ENCODE measurements at regions not wholly inside any gene's neighbourhood (a gene's known extent, or its start where the extent isn't known, plus 50 kb on each side); places are given as distances from the start of the nearest gene placed in this dataset.
"Not testable (repeated sequence)": the region's sequence is repeated elsewhere in the genome, so short reads cannot be mapped to it uniquely, and the experiment has no call there.

GRCh38 chr13:72585254-72585653, 142.2 kb downstream of the MZT1 start:
- DNase-seq (ENCODE audit: low spot score), result no peak

DNA sequence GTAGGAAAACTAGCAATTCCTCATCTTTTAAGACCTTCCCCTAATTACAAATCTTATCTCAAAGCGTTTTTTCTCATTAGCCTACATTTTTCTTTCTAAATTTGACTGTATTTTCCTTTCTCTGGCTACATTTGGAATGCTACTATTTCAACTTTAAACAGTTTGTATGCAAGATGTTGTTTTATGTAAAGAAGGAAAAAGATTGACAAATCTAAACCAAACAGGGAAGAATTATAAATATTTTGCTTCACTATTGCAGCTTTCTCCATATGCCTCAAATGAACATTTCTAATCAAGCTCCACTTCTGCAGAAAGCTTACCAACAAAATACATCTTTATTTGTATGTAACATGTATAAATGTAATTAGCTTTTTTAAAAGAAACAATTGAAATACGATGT, 156.2 kb downstream of the MZT1 start:
- no peak for DNase-seq (ENCODE audit: low spot score)

DNA sequence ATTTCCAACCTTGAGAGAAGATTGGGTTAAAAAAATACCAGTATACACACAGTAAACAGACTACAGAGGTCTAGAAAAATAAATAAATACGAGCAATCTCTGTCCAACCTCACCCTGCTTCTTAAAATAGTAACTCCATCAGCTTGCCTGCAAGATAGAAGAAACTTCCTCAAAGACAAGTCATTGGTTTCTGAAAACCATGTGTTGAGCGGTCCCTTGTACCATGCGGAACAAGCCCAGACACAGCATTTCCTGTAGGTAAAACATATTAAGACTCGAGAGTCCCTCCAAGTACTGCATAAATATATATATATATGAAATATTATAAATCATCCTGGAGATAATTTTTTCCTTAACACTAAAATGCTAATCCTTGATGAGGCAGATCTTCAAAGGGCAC, 157.4 kb downstream of the MZT1 start:
- no peak for DNase-seq (ENCODE audit: low spot score)

- peak; percentile 34 for DNase-seq (ENCODE audit: low spot score)
Observed at GRCh38 chr13:72567566-72567965, 159.9 kb downstream of the MZT1 start.

- no peak for DNase-seq (ENCODE audit: low spot score)
Observed at GRCh38 chr13:72566526-72566925, 160.9 kb downstream of the MZT1 start.

DNA sequence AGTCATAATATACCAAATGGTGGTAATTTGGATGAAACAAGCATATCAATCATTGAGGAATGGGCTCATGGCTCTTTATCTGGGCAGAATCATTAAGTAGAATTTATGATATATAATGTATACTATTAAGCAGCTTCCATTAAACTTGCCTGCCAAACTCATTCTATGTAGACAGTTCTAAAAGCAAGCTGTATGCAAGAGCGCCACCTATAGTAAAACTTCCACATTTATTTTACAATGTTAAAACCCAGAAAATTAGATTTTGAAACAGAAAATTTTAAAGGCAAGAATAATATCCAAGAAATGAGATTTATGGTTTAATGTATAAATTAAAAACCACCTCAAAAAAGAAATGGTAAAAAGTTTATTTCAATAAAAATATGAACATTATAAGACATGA, 161.5 kb downstream of the MZT1 start:
- peak; percentile 23 for DNase-seq (ENCODE audit: low spot score)

GRCh38 chr13:72562686-72563085, 164.7 kb downstream of the MZT1 start:
- DNase-seq (ENCODE audit: low spot score), result no peak

DNA sequence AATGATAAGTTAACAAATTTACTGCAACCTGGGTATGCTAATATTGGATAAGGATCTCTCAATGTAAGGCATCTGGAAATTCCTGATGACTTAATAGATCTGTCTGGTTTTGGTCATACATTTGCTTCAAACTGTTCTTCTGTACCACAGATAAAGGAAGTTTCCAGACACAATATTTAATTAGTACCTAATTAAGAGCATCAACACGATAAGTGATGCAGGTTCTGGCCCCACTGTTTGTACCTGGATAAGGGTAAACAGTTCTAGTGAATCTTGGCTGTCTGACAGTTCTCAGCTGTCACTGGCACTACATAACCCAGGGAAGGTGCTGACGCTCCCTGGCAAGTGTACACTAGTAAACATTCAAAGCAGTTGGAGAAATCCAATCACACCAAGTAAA, 165.6 kb downstream of the MZT1 start:
- no peak for DNase-seq (ENCODE audit: low spot score)

DNA sequence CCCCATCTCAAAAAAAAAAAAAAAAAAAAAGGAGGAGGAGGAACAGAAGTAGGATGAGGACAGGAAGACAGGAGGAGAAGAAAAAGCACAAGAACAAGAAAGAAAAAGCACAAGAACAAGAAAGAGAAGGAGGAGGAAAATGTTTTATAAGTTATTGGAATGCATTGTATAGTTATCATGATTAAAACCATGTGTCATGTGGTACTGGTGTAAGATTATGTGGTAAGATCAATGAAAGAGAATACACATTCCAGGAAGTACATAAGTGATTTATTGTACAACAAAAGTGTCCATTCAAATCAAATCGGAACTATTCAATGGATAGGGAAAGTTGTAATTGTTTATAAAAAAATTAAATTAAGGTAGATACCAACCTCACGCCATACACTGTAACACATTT, 167.7 kb downstream of the MZT1 start:
- DNase-seq (ENCODE audit: low spot score), result no peak

- DNase-seq (ENCODE audit: low spot score), result no peak
Observed at GRCh38 chr13:72556945-72557344, 170.5 kb downstream of the MZT1 start.

- DNase-seq (ENCODE audit: low spot score), result no peak
Observed at GRCh38 chr13:72555601-72556000, 171.8 kb downstream of the MZT1 start.

GRCh38 chr13:72552731-72553130, 174.7 kb downstream of the MZT1 start:
- no peak for DNase-seq (ENCODE audit: low spot score)

GRCh38 chr13:72545895-72546294, 181.5 kb downstream of the MZT1 start:
- DNase-seq (ENCODE audit: low spot score), result not testable (repeated sequence)

DNA sequence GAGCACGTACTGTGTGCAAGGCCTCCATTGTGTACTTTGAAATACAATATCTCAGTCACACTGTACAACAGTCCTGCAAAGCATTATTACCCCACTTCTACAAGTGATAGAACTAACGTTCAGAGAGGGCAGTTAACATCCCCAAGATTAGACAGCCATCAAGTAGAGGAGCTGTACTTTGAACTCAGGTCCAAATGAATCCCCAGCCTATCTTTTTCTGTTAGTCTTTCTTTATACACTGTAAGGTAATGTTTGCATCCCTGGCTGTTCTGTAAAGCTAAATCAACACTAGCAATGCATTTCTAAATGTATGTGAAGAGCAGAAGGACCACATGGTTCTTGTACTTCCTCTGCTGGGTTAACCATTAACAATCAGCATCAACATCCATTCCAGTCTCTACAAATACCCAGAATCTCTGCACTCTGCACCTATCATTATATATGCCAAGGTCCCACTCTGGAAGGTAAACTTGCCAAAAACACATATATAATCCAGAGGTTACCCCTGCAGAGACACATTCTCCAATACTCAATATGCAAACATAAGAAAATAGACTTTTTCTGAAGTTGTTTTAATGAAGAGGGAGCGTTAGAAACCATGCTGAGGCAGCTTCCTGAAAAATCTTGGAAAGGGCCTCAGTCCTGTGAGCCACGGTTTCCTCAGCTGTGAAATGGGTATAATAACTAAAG, 182.3 kb downstream of the MZT1 start:
- no peak for DNase-seq (ENCODE audit: low spot score)

DNA sequence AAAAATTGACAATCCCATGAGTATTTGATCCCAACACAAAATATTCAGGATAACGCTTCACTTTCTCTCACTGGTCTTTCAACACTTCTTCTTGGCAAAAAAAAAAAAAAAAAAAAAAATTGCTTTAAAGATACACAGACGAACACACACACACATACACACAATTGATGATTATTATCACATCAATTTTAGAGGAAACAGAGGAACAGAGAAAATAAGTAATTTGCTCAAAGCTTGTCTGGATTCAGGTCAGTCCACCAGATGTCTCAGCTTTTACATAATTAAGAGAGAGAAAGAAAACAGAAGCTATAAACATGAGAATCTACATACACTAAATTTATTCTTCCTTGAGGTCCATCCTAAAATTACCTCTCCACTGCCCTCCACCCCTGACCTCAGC, 183.4 kb downstream of the MZT1 start:
- DNase-seq (ENCODE audit: low spot score), result no peak

DNA sequence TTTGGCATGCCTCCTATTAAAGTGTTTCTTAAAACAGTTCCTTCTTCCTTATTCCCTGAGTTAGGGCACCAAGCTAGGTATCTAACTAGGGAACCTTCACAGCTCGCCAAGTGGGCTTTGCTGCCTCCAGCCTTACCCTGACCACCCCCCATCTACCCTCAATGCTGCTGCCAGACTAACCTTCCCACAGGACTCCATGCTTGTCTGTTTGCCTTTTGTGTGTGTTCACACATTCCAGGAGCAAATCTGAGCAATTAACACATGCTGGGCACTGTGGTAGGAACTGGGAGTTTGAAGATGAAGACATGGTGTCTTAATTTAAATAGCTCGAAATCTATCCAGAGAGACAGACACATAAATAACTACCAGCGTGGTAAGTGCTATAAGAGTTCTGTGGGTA, 185.2 kb downstream of the MZT1 start:
- no peak for DNase-seq (ENCODE audit: low spot score)

GRCh38 chr13:72541674-72542073, 185.8 kb downstream of the MZT1 start:
- no peak for DNase-seq (ENCODE audit: low spot score)

- no peak for DNase-seq (ENCODE audit: low spot score)
Observed at GRCh38 chr13:72540881-72541280, 186.5 kb downstream of the MZT1 start.

GRCh38 chr13:72539925-72540324, 187.5 kb downstream of the MZT1 start:
- no peak for DNase-seq (ENCODE audit: low spot score)

- no peak for DNase-seq (ENCODE audit: low spot score)
Observed at GRCh38 chr13:72537782-72538181, 189.6 kb downstream of the MZT1 start.

DNA sequence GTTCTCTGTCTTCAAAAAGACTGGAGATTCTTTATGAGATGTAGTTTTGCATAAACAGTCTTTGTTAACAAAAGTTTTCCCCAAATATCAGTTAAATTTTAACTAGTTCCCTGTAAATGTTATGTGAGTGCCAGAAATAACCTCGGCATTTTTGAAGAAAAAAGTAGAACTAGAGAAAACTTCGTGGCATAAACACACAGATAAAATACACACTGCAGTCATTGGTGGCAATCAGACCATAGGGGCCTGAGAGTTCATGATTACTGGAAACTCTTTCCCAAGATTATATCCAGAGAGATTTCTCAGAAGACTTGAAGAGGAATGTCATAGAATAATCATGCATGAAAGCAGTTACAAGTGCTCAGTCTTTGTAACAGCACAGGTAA, 190.0 kb downstream of the MZT1 start:
- DNase-seq (ENCODE audit: low spot score), result no peak

GRCh38 chr13:72536714-72537394, 190.6 kb downstream of the MZT1 start:
- no peak for DNase-seq (ENCODE audit: low spot score)

DNA sequence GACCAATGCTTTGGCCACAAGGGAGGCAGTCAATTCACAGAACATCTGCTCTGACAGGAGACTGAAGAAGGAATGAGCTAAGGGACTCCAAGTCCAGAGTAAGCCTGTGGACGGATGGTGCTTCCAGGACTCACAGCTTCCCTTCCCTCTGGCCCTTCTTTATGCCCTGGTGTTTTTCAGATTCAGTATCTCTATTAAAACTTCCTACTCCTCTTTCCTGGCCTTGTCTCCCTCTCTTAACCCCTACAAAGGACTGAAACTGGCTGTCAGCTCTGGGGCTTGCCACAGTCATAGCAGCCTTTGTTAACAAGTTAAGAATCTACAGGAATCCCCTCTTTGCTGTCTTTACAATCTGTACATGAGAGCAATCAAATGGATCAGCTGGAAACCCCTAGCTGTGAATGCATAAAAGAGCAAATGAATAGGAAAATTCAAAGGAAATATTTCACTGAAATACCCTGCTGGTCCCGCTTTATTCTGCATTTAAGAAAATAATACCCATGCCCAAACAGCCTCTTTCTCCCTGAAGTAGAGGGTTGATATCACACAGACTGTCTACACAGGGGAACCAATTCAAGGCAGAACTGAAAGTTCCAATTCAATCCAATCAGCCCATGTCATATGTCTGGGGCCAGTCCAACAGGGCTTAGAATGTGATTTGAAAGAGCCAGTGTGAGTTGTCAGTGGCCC, 192.3 kb downstream of the MZT1 start:
- no peak for DNase-seq (ENCODE audit: low spot score)

All from iPS-NIHi11 (cell line).